Mesenchymal stem cell (in vitro differentiated cells and primary cell): ENCODE measurements at regions not wholly inside any gene's neighbourhood (a gene's known extent, or its start where the extent isn't known, plus 50 kb on each side); places are given as distances from the start of the nearest gene placed in this dataset.

Source experiments
- DNase-seq: peaks from one replicate; pipeline ENCODE4 v3.0.0-alpha.2; 2013
- H2AFZ ChIP-seq: one replicate; pipeline ENCODE4 v1.6.1; 2013; ENCODE audit warnings: low read depth, mild to moderate bottlenecking, control low read depth, inconsistent platforms, low read length, moderate library complexity
- H2AK5ac ChIP-seq: 2 replicates; pipeline ENCODE4 v1.6.1; 2013; ENCODE audit warnings: low read length, moderate library complexity, mild to moderate bottlenecking, inconsistent platforms; ENCODE audit not compliant: severe bottlenecking
- H2BK120ac ChIP-seq: one replicate; pipeline ENCODE4 v1.6.1; 2013; ENCODE audit warnings: low read depth, mild to moderate bottlenecking, inconsistent platforms, low read length, moderate library complexity
- H2BK12ac ChIP-seq, 2 experiments: one replicate each; pipeline ENCODE4 v1.6.1; 2013; ENCODE audit warnings: inconsistent platforms in 2 of 2, low read length in 2 of 2, mild to moderate bottlenecking in 2 of 2, moderate library complexity in 2 of 2, control low read depth in 1 of 2
- H2BK15ac ChIP-seq: one replicate; pipeline ENCODE4 v1.6.1; 2013; ENCODE audit warnings: mild to moderate bottlenecking, low read depth, inconsistent platforms; ENCODE audit not compliant: poor library complexity, severe bottlenecking
- H2BK5ac ChIP-seq: 2 replicates; pipeline ENCODE4 v1.6.1; 2013; ENCODE audit warnings: low read depth, mild to moderate bottlenecking, low read length, control low read depth, inconsistent platforms; ENCODE audit not compliant: poor library complexity, severe bottlenecking
- H3K14ac ChIP-seq, 2 experiments: one replicate each; pipeline ENCODE4 v1.6.1; 2013; ENCODE audit warnings: inconsistent platforms in 2 of 2, low read length in 2 of 2, control low read depth in 1 of 2, mild to moderate bottlenecking in 1 of 2, moderate library complexity in 1 of 2
- H3K18ac ChIP-seq, 2 experiments: one replicate each; pipeline ENCODE4 v1.6.1; 2013; ENCODE audit warnings: inconsistent platforms in 2 of 2, low read length in 2 of 2, control low read depth in 1 of 2, low read depth in 1 of 2, mild to moderate bottlenecking in 1 of 2
- H3K23ac ChIP-seq, 2 experiments: one replicate each; pipeline ENCODE4 v1.6.1; 2013; ENCODE audit warnings: inconsistent platforms in 2 of 2, low read length in 2 of 2, mild to moderate bottlenecking in 2 of 2, moderate library complexity in 2 of 2, control low read depth in 1 of 2
- H3K27ac ChIP-seq: 2 replicates; pipeline ENCODE4 v1.5.1; 2013; ENCODE audit warnings: mild to moderate bottlenecking, moderate library complexity, low read length, control low read depth, inconsistent platforms; ENCODE audit not compliant: poor library complexity, severe bottlenecking
- H3K27me3 ChIP-seq, 2 experiments: 2 replicates each; pipeline versions ENCODE4 v1.6.1 to v1.7.0; 2013; ENCODE audit warnings: low read length in 2 of 2, mild to moderate bottlenecking in 2 of 2, moderate library complexity in 2 of 2, control low read depth in 1 of 2, inconsistent platforms in 1 of 2; ENCODE audit not compliant: control insufficient read depth in 1 of 2, insufficient read depth in 1 of 2
- H3K36me3 ChIP-seq, 2 experiments: 2 replicates each; pipeline versions ENCODE4 v1.6.1 to v1.7.0; 2013; ENCODE audit warnings: low read length in 2 of 2, control low read depth in 1 of 2, inconsistent platforms in 1 of 2, low read depth in 1 of 2, mild to moderate bottlenecking in 1 of 2; ENCODE audit not compliant: insufficient read depth in 2 of 2, control insufficient read depth in 1 of 2
- H3K4ac ChIP-seq, 2 experiments: one replicate each; pipeline ENCODE4 v1.6.1; 2013; ENCODE audit warnings: inconsistent platforms in 2 of 2, low read length in 2 of 2, mild to moderate bottlenecking in 2 of 2, moderate library complexity in 2 of 2, control low read depth in 1 of 2, low read depth in 1 of 2
- H3K4me1 ChIP-seq: 2 replicates; pipeline ENCODE4 v1.6.1; 2013; ENCODE audit warnings: low read depth, low read length, control low read depth; ENCODE audit not compliant: control insufficient read depth, insufficient read depth
- H3K4me2 ChIP-seq: 2 replicates; pipeline ENCODE4 v1.6.1; 2013; ENCODE audit warnings: low read length, mild to moderate bottlenecking, inconsistent platforms; ENCODE audit not compliant: poor library complexity, severe bottlenecking
- H3K4me3 ChIP-seq, 2 experiments: 2 replicates each; pipeline versions ENCODE4 v1.5.1 to v1.7.0; 2013; ENCODE audit warnings: low read length in 2 of 2, mild to moderate bottlenecking in 2 of 2, control low read depth in 1 of 2, low read depth in 1 of 2; ENCODE audit not compliant: insufficient read depth in 1 of 2
- H3K79me1 ChIP-seq: replicated peaks from 2 replicates; pipeline ENCODE4 v1.6.1; 2013; ENCODE audit warnings: mild to moderate bottlenecking, control low read depth, low read length, inconsistent platforms; ENCODE audit not compliant: poor library complexity, severe bottlenecking
- H3K9ac ChIP-seq: 2 replicates; pipeline ENCODE4 v1.7.0; 2013; ENCODE audit warnings: mild to moderate bottlenecking, low read length, moderate library complexity
- H3K9me3 ChIP-seq: 2 replicates; pipeline ENCODE4 v1.7.0; 2013; ENCODE audit warnings: mild to moderate bottlenecking, low read length; ENCODE audit not compliant: control insufficient read depth
- H4K8ac ChIP-seq: one replicate; pipeline ENCODE4 v1.6.1; 2013; ENCODE audit warnings: inconsistent platforms, mild to moderate bottlenecking, low read length, moderate library complexity
- H4K91ac ChIP-seq: one replicate; pipeline ENCODE4 v1.6.1; 2013; ENCODE audit warnings: mild to moderate bottlenecking, low read length, inconsistent platforms
- WGBS: methylation state at CpG from one replicate; pipeline ENCODE4 v1.1.7; 2013; ENCODE audit warnings: mixed read lengths; 5-methylcytosine and 5-hydroxymethylcytosine counted together

DNA sequence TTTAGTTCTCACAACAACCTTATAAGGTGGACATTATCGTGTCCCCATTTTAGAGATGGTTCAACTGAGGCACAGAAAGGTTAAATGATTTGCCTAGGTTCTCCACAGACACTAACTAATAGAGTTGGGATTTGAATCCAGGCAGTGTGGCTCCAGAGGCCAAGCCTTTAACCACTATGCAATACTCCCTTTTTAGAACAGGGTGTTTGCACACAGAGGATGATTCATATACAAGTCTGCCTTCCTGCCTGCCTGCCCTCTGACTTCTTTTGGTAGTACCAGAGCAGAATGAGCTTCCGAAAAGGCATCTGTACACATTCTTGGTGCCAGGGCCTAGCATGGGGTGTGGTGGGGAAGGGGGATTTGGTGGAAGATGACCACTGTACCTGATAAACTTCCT lies 150.8 kb upstream of the ARHGEF9 start:
- H3K4me1 ChIP-seq, result no peaks in the 10 kb centered on the region
- no peak overlapping the region for H3K14ac ChIP-seq
- H2BK5ac ChIP-seq, result no peak overlapping the region
- no peak overlapping the region for H3K18ac ChIP-seq
- H2AFZ ChIP-seq, result no peak overlapping the region
- no peak overlapping the region for H3K4me3 ChIP-seq
- H3K36me3 ChIP-seq, result no peaks in the 10 kb centered on the region
- no peak overlapping the region for H2AK5ac ChIP-seq
- no peaks in the 10 kb centered on the region for H3K79me1 ChIP-seq
- H2BK15ac ChIP-seq, result no peak overlapping the region
- H3K4me2 ChIP-seq, result no peak overlapping the region
- H3K23ac ChIP-seq, result no peak overlapping the region
- H4K8ac ChIP-seq, result no peak overlapping the region
- no peak overlapping the region for H4K91ac ChIP-seq
- H3K27ac ChIP-seq, result no peak overlapping the region
- H3K27me3 ChIP-seq, result no peaks in the 10 kb centered on the region
- H3K9ac ChIP-seq, result no peak overlapping the region
- H2BK120ac ChIP-seq, result no peak overlapping the region
- WGBS, result no CpG with 5 or more reads among the region's 2 CpGs
- DNase-seq, result no peak
- no peak overlapping the region for H3K4ac ChIP-seq
- no peak overlapping the region for H2BK12ac ChIP-seq
- H3K9me3 ChIP-seq, result no peaks in the 10 kb centered on the region

DNA sequence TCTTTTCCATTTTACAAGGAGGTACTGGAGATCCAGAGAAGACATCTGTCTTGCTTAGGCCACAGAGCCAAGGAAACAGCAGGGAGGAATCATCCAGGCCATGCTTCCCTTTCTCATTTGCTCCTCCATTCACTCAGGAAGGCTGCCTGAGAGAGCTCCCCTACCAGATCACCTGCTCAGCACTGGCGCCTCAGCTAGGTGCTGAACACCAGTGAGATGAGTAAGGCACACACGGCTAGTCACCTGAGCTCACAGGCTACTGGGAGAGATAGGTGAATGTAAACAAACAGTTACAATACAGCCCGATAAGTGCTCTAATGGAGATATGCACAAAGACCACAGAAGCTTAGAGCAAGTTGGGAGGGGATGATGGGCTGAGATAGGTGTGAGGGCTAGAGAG lies 149.8 kb upstream of the ARHGEF9 start:
- no peak overlapping the region for H2BK120ac ChIP-seq
- no peak overlapping the region for H2AK5ac ChIP-seq
- no peak overlapping the region for H3K14ac ChIP-seq
- 33% methylated on average over 1 of the region's 3 CpGs for WGBS
- no peak overlapping the region for H3K18ac ChIP-seq
- no peaks in the 10 kb centered on the region for H3K4me1 ChIP-seq
- H3K27me3 ChIP-seq, result no peaks in the 10 kb centered on the region
- H3K9ac ChIP-seq, result no peak overlapping the region
- DNase-seq, result no peak
- H3K79me1 ChIP-seq, result no peaks in the 10 kb centered on the region
- no peak overlapping the region for H4K8ac ChIP-seq
- no peak overlapping the region for H2AFZ ChIP-seq
- H3K4me2 ChIP-seq, result no peak overlapping the region
- no peak overlapping the region for H3K4me3 ChIP-seq
- no peak overlapping the region for H3K4ac ChIP-seq
- H4K91ac ChIP-seq, result no peak overlapping the region
- no peak overlapping the region for H2BK15ac ChIP-seq
- H3K23ac ChIP-seq, result no peak overlapping the region
- H3K9me3 ChIP-seq, result no peaks in the 10 kb centered on the region
- no peak overlapping the region for H3K27ac ChIP-seq
- no peaks in the 10 kb centered on the region for H3K36me3 ChIP-seq
- H2BK12ac ChIP-seq, result no peak overlapping the region
- H2BK5ac ChIP-seq, result no peak overlapping the region

- Histone ChIP-seq H3K18ac (no peak overlapping the region), H3K9me3 (no peaks in the 10 kb centered on the region), H2BK120ac (no peak overlapping the region), H3K4me3 (no peak overlapping the region), H2BK5ac (no peak overlapping the region), H3K27ac (no peak overlapping the region), H3K9ac (no peak overlapping the region), H3K36me3 (no peaks in the 10 kb centered on the region), H4K91ac (no peak overlapping the region), H3K14ac (no peak overlapping the region), H2BK15ac (no peak overlapping the region), H2AFZ (no peak overlapping the region), H3K23ac (no peak overlapping the region), H3K4me2 (no peak overlapping the region), H2BK12ac (no peak overlapping the region), H3K79me1 (no peaks in the 10 kb centered on the region), H2AK5ac (no peak overlapping the region), H3K27me3 (no peaks in the 10 kb centered on the region), H3K4me1 (no peaks in the 10 kb centered on the region), H3K4ac (no peak overlapping the region), H4K8ac (no peak overlapping the region)
- no peak for DNase-seq
- no CpG with 5 or more reads among the region's 1 CpG for WGBS
Measured at GRCh38 chrX:63934160-63934559, 149.1 kb upstream of the ARHGEF9 start.

GRCh38 chrX:63932907-63933306 lies 147.9 kb upstream of the ARHGEF9 start:
- Histone ChIP-seq H2AK5ac (no peak overlapping the region), H4K91ac (no peak overlapping the region), H3K27ac (no peak overlapping the region), H3K9ac (no peak overlapping the region), H3K4me1 (no peaks in the 10 kb centered on the region), H4K8ac (no peak overlapping the region), H3K14ac (no peak overlapping the region), H3K4me3 (no peak overlapping the region), H3K9me3 (no peaks in the 10 kb centered on the region), H2BK15ac (no peak overlapping the region), H2BK12ac (no peak overlapping the region), H3K36me3 (no peaks in the 10 kb centered on the region), H3K27me3 (no peaks in the 10 kb centered on the region), H2BK5ac (no peak overlapping the region), H2AFZ (no peak overlapping the region), H3K4ac (no peak overlapping the region), H2BK120ac (no peak overlapping the region), H3K79me1 (no peaks in the 10 kb centered on the region), H3K4me2 (no peak overlapping the region), H3K23ac (no peak overlapping the region), H3K18ac (no peak overlapping the region)
- DNase-seq, result no peak
- 82% methylated on average over 10 of the region's 10 CpGs for WGBS
